ENCODE measurements at regions not wholly inside any gene's neighbourhood (a gene's known extent, or its start where the extent isn't known, plus 50 kb on each side); places are given as distances from the start of the nearest gene placed in this dataset.

GRCh38 chr6:25057111-25057905 is 121.5 kb upstream of the RIPOR2 start:
- H3K27ac ChIP-seq, result no peak overlapping the region

GRCh38 chr6:25058441-25058840 is 122.7 kb upstream of the RIPOR2 start:
- peaks cover 6 to 12% of the 10 kb centered on the region in 2 experiments for H3K4me1 ChIP-seq (ENCODE audit: control insufficient read depth in 1 of 2, insufficient read depth in 1 of 2, low read depth in 1 of 2, low read length in 1 of 2)
- H3K27me3 ChIP-seq, result no peaks in the 10 kb centered on the region
- TF ChIP-seq CTCF (IDR thresholded peaks at IDR 0.05), result no peak
- H3K36me3 ChIP-seq, result no peaks in the 10 kb centered on the region
- H3K27ac ChIP-seq, result no peak overlapping the region
- H3K9me3 ChIP-seq, result no peaks in the 10 kb centered on the region
- no peak overlapping the region for H3K4me3 ChIP-seq (ENCODE audit: low read depth in 1 of 2, low read length in 1 of 2)

More at GRCh38 chr6:25057111-25057905, 121.5 kb upstream of the RIPOR2 start:
- H3K36me3 ChIP-seq, result no peaks in the 10 kb centered on the region
- TF ChIP-seq CTCF (IDR thresholded peaks at IDR 0.05), result no peak
- H3K9me3 ChIP-seq, result no peaks in the 10 kb centered on the region
- H3K4me3 ChIP-seq (ENCODE audit: low read depth in 1 of 2, low read length in 1 of 2), result no peak overlapping the region
- H3K4me1 ChIP-seq (ENCODE audit: control insufficient read depth in 1 of 2, insufficient read depth in 1 of 2, low read depth in 1 of 2, low read length in 1 of 2), result peaks cover 6 to 12% of the 10 kb centered on the region in 2 experiments
- H3K27me3 ChIP-seq, result no peaks in the 10 kb centered on the region

- TF ChIP-seq CTCF (IDR thresholded peaks at IDR 0.05), result no peak
- Histone ChIP-seq H3K27me3 (no peaks in the 10 kb centered on the region), H3K4me1 (ENCODE audit: control insufficient read depth in 1 of 2, insufficient read depth in 1 of 2, low read depth in 1 of 2, low read length in 1 of 2) (peaks cover 6 to 12% of the 10 kb centered on the region in 2 experiments), H3K36me3 (no peaks in the 10 kb centered on the region), H3K9me3 (no peaks in the 10 kb centered on the region), H3K27ac (no peak overlapping the region), H3K4me3 (ENCODE audit: low read depth in 1 of 2, low read length in 1 of 2) (no peak overlapping the region)
Observed at GRCh38 chr6:25058941-25059340, 123.2 kb upstream of the RIPOR2 start.

- TF ChIP-seq CTCF (IDR thresholded peaks at IDR 0.05), result no peak
- Histone ChIP-seq H3K27me3 (no peaks in the 10 kb centered on the region), H3K9me3 (no peaks in the 10 kb centered on the region)
Observed at GRCh38 chr6:25060522-25060921, 124.8 kb upstream of the RIPOR2 start.

GRCh38 chr6:25061289-25061936 is 125.7 kb upstream of the RIPOR2 start:
- Histone ChIP-seq H3K27ac (no peak overlapping the region), H3K27me3 (no peaks in the 10 kb centered on the region), H3K36me3 (no peaks in the 10 kb centered on the region), H3K4me1 (ENCODE audit: control insufficient read depth in 1 of 2, insufficient read depth in 1 of 2, low read depth in 1 of 2, low read length in 1 of 2) (peaks cover 0 to 2% of the 10 kb centered on the region in 2 experiments), H3K4me3 (ENCODE audit: low read depth in 1 of 2, low read length in 1 of 2) (no peak overlapping the region), H3K9me3 (no peaks in the 10 kb centered on the region)
- TF ChIP-seq CTCF (IDR thresholded peaks at IDR 0.05), result no peak

More at GRCh38 chr6:25060522-25060921, 124.8 kb upstream of the RIPOR2 start:
- Histone ChIP-seq H3K4me1 (ENCODE audit: control insufficient read depth in 1 of 2, insufficient read depth in 1 of 2, low read depth in 1 of 2, low read length in 1 of 2) (peaks cover 6 to 11% of the 10 kb centered on the region in 2 experiments), H3K27ac (no peak overlapping the region), H3K36me3 (no peaks in the 10 kb centered on the region), H3K4me3 (ENCODE audit: low read depth in 1 of 2, low read length in 1 of 2) (no peak overlapping the region)

All from neutrophil (primary cell).